Daoy (cell line): ENCODE measurements at regions not wholly inside any gene's neighbourhood (a gene's known extent, or its start where the extent isn't known, plus 50 kb on each side); places are given as distances from the start of the nearest gene placed in this dataset.
"Not testable (repeated sequence)": the region's sequence is repeated elsewhere in the genome, so short reads cannot be mapped to it uniquely, and the experiment has no call there.

Experiments
- DNase-seq: peaks from one replicate; pipeline ENCODE4 v3.0.0-alpha.2; 2015; ENCODE audit warnings: low read depth

DNA sequence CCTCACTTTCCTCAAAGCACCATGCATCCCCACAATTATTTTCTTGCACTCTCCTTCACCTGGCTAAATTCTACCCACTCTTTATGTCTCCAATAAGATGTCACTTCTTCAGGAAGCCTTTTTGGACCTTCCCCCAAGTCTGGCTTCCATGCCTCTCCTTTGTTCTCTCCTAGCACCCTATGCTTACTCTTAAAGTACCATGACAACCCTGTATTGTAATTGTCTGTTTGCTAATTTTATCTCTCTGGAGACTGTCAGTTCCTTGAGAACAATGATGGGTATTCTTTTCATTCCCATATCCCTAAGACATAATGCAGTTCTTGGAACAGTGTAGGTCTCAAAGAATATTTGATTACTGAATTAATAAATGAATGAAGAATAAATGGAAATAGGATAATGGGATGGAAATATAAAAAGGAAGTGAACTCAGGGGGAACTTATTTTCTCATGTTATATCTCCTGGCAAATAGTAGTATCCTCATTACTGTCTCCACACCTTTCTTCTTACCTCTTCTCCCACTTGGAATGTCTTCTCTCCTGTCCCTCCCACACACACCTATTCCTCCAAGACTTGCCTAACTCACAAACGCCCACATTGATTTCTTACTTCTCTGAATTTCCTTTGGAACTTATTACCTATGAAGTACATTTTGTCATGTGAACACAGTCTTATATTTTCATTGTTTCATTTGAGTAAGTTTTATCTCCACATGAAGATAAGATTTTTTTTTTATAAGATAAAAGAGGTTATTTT, 499.1 kb downstream of the NFIB start:
- DNase-seq = no peak

DNA sequence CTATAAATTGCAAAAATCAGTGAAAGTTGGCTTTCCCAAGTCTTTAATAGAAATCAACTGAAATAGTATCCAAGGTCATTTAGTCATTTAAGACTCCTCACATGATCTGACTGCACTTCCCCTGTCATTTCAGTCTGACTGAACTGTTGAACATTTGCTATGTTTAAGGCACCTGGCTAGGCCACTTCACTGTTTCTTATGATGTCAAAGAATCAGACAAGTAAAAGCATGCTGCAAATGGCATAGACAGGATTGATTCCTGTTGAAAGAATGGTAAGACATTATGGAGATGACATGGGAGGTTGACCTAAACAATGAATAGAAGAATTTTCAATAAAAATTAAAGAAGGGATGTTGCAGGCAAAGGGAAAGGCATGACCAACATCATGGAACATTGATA, 502.1 kb downstream of the NFIB start:
- DNase-seq = no peak

DNA sequence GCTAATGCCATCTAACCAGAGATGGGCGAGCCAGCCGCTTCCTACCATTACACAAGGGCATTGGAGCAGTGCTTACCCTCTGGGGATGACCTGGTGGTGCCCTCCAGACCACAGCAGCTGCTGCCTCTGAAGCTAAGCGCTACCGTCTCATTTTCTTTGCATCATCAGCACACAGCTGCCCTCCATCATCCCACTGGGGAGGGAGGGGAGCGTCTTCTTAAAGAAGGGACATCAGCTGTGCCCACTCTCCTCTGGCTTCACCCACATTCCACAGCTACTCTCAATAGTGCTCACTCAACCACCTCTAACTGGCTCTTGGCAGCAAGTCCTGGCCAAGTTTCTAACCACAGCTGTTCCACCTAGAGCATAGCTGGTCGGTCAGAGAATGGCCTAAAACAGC, 503.4 kb downstream of the NFIB start:
- peak; percentile 11 for DNase-seq

DNA sequence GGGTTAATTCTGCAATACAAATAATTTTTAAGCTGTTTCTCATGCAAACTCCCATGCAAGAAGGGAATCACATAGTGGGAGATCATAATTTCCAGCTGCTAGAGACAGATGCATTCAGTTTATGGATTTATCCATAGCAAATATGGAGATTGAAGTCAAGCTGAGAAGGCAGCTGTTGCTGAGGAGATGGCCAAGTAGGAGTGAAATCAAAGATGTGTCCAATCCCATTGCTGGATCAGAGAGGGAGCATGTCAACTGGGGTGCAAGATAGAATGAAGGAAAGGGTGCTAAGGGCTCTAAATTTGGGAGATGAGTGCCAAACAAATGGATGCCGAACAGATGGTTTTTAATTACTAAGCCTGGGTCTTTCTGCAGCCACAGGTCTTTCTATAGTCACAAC, 504.5 kb downstream of the NFIB start:
- DNase-seq = no peak

DNA sequence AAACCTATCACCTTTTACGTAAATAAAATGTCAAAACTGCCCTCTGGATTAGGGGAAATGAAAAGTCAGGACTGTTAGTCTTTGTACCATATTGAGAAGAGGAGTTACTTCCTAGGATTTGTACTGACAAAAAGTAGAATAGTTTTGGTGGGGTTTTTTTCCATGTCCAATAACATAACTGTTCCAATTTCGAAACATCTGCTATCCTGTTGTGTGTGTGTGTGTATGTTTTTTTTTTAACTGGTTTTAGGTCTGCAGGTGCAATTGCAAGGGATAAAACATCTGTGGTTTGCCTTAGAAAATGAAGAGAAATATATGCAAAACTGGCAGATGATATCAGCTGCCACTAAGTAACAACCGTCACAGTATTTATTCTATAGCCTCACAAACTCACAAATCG, 506.8 kb downstream of the NFIB start:
- DNase-seq = no peak

DNA sequence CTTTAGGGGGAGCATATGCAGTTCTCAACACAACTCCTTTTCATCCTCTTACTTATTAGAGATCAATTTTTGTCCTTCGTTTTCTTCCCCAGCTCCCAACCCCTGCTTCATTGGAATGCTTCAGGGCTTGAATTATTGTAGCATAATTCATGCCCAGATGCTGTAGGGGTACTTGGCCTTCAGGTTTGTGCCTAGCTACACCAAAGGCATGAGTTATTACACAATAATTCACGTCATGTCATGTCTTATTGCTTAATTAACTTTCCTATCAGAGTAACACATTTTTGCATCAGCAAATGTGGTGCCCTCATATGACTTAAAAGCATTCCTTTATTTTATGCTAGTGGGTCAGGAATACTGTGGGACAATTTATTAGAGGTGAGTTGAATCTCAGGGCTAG, 507.2 kb downstream of the NFIB start:
- no peak for DNase-seq

DNA sequence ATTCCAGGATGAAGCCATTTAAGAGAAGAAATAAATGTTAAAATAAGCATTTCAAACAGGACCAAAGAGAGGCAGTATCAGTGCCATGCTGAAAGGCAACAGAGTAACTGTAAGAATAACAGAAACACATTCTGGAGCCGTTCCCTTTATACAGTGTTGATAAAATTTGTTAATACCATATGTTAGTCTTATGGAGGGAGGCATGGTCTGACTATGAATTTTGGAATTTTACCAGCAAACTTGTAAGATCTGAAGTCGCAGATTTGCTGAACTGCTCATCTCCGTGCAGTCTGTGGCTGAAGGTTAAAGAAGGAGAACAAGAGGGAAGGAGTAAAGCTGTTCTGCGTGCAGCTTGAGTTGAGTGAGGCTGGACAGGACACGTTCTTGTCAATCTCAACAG, 508.4 kb downstream of the NFIB start:
- no peak for DNase-seq

DNA sequence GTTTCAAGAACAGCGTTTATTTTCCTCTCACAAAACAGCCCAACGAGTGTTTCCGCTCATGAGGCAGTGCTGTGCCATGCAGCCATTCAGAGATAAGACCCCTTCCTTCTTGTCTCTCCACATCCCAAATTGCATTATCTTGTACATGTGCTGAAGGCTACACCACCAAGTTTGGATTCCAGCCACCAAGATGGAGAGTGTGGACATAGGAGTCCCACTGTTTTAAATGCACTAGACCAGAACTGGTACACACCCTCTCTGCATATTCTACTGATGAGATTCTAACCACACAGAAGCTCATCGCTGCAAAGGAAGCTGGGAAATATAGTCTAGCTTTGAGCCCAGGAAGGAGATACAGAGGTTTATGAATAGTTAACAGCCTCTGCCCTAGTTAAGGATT, 509.4 kb downstream of the NFIB start:
- peak; percentile 93 for DNase-seq

DNA sequence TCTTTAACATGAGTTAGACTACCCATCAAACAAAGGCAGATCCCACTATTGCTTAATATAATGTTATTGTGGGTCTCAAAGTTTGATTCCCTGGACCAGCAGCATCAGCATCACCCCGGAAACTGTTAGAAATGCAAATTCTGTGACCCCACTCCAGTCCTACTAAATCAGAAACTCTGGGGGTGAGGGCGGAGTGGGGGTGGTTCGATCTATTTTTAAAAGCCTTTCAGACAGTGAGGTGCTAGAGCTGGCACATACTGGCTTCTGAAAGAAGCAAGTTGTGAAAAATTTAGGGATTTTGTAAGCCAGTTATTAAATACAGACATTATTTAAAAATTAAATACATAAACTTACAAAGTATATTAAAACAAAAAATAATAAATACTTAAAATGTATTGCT, 513.2 kb downstream of the NFIB start:
- DNase-seq = no peak

DNA sequence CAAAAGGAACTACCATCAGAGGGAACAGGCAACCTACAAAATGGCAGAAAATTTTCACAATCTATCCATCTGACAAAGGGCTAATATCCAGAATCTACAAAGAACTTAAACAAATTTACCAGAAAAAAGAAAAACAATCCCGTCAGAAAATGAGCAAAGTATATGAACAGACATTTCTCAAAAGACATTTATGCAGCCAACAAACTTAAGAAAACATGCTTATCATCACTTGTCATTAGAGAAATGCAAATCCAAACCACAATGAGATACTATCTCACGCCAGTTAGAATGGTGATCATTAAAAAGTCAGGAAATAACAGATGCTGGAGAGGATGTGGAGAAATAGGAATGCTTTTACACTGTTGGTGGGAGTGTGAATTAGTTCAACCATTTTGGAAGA, 516.2 kb downstream of the NFIB start:
- DNase-seq = not testable (repeated sequence)

DNA sequence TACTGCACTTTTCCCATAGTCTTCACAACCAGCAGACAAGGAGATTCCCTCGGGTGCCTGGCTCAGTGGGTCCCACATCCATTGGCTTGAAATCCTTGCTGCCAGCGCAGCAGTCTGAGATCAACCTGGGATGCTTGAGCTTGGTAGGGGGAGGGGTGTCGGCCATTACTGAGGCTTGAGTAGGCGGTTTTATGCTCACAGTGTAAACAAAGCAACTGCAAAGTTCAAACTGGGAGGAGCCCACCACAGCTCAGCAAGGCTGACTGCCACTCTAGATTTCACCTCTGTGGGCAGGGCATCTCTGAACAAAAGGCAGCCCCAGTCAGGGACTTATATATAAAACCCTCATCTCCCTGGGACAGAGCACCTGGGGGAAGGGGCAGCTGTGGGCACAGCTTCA, 512.3 kb upstream of the MPDZ start:
- DNase-seq = no peak

DNA sequence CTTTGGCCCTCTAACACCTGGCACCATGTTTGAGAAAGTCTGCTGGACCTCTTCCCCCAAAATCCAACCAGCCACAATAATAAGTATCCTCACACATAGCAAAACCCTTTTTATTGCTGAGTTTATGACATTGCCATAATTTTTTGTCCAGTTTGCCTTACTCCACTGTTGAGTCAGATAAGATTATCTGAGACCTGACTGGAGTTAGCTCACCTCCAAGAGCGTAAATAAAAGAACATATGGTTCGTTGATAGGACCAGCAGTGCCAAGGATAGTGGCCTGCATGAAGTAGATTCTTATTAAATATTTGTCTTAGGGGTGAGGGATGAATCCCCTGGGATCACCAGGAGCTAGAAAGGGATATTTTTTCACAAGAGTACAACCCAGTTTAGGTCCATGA, 510.6 kb upstream of the MPDZ start:
- DNase-seq = no peak

DNA sequence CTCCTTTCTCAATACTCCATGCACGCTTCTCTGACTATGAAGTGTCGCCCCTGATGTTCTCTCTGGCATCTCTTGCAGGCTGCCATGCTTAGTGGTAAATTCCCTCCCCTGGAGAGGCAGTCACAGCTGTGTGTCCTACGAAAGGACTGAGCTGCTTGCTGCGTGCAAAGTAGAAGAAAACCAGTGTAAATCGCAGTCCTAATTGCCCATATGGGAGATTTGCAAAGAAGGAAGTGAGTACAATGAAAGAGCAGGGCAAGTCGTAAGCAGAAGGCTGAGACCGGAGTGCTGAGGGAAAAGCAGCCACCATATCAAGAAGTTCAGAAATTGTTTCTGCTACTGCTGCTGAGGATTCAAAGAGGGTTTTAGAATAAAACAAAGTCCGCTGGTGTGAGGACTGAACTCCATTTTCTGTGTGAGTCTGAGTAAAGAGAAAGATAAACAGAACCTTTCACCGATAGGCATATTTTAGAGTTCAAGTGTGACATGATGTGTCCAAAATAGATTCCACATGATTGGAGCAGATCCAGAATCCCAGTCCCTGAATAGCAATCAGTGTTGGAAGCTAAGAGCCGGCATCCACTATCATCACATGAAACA, 507.8 kb upstream of the MPDZ start:
- DNase-seq = peak; percentile 18

DNA sequence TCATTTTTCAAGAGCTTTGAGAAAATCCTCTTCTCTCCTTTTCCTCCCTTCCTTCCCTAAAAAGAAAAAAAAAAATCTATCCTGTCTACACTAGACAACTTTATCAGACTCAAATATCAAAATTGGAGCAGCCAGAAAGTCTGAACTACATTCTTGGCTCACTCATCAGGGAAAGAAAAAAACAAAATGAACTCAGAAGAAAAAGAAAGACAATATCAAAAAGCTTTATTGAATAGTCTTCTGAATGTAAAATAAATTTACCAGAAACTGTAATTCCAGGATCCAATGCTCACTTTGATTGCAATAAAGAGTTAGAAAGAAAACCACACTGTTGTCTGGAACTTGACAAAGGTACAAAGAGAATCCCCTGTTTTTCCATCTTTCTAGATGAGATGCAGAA, 507.2 kb upstream of the MPDZ start:
- DNase-seq = no peak

DNA sequence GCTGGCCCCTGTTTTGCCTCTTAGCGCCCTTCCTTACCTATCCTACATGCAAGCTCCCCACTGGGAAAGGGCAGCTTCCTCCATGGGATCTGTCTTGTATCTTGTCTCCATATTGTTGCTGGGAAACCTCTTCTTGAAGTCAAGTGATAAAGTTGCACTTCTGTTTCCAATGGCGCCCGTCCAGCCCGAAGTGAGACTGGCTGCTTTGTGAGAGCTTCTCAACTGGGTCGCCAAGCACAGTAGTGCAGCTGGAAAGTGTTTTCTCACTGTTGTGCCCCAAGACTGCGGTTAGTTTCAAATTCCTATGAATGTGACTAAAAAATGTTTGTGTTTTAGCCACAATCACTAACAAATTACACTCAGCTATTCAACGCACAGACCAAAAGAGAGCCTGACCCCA, 506.6 kb upstream of the MPDZ start:
- peak; percentile 23 for DNase-seq

DNA sequence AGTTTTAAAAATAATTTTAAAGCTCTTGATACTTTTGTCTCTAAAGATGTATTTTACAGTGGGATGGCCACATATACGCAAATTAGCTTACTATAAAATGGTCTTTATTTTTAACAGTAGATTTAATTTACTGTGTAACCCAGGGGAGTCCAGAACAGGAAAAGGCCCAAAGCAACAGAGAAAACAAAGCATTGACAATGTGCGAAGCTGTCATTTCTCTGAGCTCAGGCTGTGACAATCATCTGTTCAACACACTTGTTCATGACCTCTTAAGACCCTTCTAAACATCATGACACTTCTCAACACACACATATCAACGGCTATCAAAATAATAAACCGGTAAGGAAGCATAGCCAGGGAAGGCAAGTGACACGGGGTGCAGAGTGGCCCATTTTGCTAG, 499.6 kb upstream of the MPDZ start:
- DNase-seq = no peak

DNA sequence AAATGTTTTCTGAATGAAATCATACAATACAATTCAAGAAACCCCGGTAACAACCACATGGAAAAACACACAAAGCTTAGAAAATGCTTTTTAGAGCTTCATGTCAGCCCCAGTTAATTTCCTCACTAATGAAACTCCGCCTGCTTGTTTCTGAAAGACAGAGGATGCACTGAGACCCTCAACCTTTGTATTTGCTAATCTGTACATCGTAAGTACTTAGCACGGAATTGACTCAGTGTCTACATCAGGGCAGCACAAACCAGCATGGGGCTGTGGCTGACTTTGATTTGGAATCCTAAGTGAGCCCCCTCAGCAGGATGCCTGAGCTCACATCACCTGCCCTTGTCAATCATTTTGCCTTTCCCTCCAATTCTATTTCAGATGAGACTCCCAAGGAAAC, 499.1 kb upstream of the MPDZ start:
- DNase-seq = no peak

DNA sequence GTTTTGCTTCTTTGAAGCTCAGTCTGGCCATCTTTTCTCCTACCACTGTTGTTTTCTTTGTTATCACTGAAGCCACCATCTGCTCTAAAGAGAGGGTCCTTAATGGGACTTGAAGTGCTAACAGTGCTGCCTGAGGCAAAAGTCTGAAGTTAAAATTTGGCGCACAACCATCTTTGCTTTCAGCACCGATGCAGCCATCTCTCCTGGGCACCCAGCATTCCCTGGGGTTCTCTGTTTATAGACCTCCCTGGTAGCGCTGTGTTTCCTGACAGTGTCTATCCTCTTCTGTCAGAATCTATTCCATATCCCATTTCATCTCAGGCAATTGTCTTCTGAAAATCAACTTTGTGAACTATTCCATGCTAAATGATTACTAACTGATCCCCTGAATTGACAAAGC, 491.5 kb upstream of the MPDZ start:
- DNase-seq = no peak

DNA sequence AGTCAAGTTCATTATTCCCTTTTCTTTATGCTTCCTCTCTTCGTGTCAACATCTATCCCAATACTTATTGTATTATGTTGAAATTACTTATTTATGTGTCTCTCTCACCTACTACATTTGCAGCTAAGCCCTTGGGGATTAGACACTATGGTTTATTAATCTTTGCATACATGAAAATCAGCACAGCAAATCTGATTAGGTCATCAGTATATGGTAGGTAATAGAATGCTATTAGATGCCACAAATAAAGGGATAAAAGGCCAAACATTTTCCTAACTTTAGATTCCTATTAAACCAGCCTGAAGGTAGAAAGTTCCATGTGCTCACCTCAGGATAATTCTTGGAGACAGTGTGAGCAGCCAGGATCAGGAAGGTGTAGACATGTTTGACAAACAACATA, 490.1 kb upstream of the MPDZ start:
- DNase-seq = no peak

DNA sequence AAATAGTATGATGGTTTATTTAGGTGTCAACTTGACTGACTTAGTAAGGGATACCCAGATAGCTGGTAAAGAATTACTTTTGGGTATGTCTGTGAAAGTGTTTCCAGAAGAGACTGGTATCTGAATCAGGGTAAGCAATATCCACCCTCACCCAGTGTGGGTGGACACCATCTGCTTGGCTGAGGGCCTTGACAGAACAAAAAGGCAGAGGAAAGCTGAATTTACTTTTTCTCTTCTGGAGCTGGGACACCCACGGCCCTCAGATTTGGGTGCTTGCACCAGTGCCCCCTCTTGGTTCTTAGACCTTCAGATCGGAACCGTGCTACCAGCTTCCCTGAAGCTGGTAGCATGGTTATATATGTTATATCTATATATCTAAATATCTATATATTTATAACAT, 489.5 kb upstream of the MPDZ start:
- no peak for DNase-seq

DNA sequence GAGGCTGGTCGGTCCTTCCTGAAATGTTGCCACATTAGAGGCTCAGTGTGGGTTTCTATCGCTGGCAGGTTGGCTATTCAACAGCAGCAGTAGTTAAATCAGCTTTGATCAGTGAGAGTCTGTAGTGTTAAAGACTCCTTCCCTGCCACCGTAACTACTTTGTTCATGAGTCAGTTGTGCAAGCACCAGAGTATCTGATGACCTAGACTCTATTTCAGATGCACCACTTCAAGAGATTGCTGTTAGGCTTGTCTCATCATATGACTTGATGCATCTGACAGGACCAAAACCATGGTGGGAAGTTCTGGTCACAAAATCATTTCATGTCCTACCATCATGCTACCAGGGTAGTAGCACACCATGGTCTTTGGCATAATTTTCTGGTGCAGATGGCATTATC, 482.7 kb upstream of the MPDZ start:
- DNase-seq = no peak

DNA sequence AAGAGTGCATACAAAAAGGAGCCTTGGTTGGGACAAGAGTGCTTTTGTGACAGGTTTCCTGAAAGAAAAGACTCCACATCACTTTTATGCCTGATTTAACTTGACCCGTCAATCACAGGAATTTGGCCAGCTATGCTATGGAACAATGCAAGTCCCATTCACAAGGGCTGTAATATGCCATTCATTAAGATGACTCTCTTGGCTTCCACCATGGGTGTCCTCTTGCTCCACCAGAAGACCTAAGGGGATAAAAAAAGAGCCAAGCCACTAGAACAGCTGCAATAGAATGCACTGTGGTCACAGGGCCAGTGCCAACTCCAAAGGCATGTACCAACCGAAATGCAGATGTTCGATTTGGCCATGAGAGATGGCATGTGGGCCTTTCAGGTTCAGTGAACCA, 480.1 kb upstream of the MPDZ start:
- no peak for DNase-seq

DNA sequence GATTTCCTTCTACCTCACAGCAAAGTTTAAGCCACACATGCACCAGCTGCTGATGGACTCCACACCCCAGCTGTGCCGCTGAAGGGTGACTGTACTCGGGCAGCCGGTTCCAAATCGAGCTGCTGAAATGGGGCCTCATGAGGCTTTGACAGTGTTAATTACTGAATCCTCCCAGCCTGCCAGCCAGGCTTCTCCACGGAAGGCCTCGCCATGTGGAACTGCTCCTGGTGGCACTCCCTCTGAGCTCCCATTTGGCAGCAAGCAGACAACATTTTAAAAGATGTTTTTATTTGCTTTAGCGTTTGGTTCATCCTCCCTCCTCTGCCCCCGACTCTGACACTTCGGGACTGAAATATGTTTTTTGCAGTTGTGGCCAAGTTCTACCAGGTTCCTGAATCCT, 479.4 kb upstream of the MPDZ start:
- DNase-seq = no peak

DNA sequence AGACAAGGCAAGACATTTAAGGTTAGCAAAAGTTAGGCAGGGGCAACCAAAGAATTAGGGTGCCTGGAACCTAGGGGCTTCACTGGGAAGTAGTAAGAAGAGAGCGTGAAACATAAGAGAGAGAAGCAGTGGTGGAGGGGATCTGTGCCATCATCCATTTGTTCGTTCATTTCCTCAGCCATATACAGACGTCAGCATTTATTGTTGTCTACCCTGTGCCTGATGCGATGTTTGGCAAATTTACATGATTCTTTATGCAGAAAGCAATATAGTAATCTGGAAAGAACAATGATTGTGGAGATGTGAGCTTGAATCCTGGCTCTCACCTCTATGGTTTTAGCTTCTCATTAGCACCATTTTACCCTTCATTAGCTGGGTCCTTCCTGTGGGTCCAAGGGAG, 477.5 kb upstream of the MPDZ start:
- DNase-seq = no peak
